HEK293T (cell line): ENCODE measurements at regions not wholly inside any gene's neighbourhood (a gene's known extent, or its start where the extent isn't known, plus 50 kb on each side); places are given as distances from the start of the nearest gene placed in this dataset.

Experiments
- CTCF ChIA-PET: fragments of 350-600 bp; formaldehyde crosslinking; extraction: SDS; loops from one replicate; lab custom pipeline; 2021; ENCODE audit warnings: antibody characterized with exemption, inconsistent platforms; lab: Yijun Ruan, JAX
- POLR2A ChIA-PET: fragments of 350-600 bp; formaldehyde crosslinking; extraction: SDS; loops from one replicate; lab custom pipeline; 2020; ENCODE audit warnings: antibody characterized with exemption, inconsistent platforms; lab: Yijun Ruan, JAX
- DNase-seq: peaks from one replicate; pipeline ENCODE4 v3.0.0; 2012; ENCODE audit warnings: mixed read lengths; ENCODE audit errors: extremely low spot score
- ARNT ChIP-seq: fragments of 450-650 bp; IDR thresholded peaks from 2 replicates; pipeline ENCODE4 v1.6.1; 2017; ENCODE audit warnings: mild to moderate bottlenecking
- BHLHE40 ChIP-seq: fragments of 450-650 bp; IDR thresholded peaks from 2 replicates; pipeline ENCODE4 v1.6.1; 2016; ENCODE audit warnings: mild to moderate bottlenecking, moderate library complexity, borderline replicate concordance
- CTBP1 ChIP-seq: fragments of 450-650 bp; IDR thresholded peaks from 2 replicates; pipeline ENCODE4 v1.6.1; 2016; ENCODE audit warnings: borderline replicate concordance
- ELF4 ChIP-seq: fragments of 450-650 bp; IDR thresholded peaks from 2 replicates; pipeline ENCODE4 v1.6.1; 2017; ENCODE audit warnings: antibody characterized with exemption
- FOXA1 ChIP-seq: fragments of 450-650 bp; IDR thresholded peaks from 2 replicates; pipeline ENCODE4 v1.6.1; 2016; ENCODE audit warnings: mild to moderate bottlenecking
- FOXK2 ChIP-seq: fragments of 450-650 bp; IDR thresholded peaks from 2 replicates; pipeline ENCODE4 v1.6.1; 2016; ENCODE audit warnings: mild to moderate bottlenecking
- FOXM1 ChIP-seq: fragments of 450-650 bp; IDR thresholded peaks from 2 replicates; pipeline ENCODE4 v1.6.1; 2017; ENCODE audit warnings: mild to moderate bottlenecking, borderline replicate concordance
- HDGF ChIP-seq: fragments of 450-650 bp; IDR thresholded peaks from 2 replicates; pipeline ENCODE4 v1.6.1; 2017; ENCODE audit warnings: antibody characterized with exemption, borderline replicate concordance
- L3MBTL2 ChIP-seq: fragments of 450-650 bp; conservative IDR thresholded peaks from 2 replicates; pipeline ENCODE4 v1.6.1; 2016; ENCODE audit warnings: mild to moderate bottlenecking
- LEF1 ChIP-seq: fragments of 450-650 bp; IDR thresholded peaks from 2 replicates; pipeline ENCODE4 v1.6.1; 2017; ENCODE audit warnings: mild to moderate bottlenecking, borderline replicate concordance
- NFRKB ChIP-seq: fragments of 450-650 bp; IDR thresholded peaks from 2 replicates; pipeline ENCODE4 v1.6.1; 2016; ENCODE audit warnings: mild to moderate bottlenecking, moderate library complexity
- PKNOX1 ChIP-seq: fragments of 450-650 bp; IDR thresholded peaks from 2 replicates; pipeline ENCODE4 v1.6.1; 2016
- SP1 ChIP-seq: fragments of 450-650 bp; IDR thresholded peaks from 2 replicates; pipeline ENCODE4 v1.6.1; 2017
- SUZ12 ChIP-seq: fragments of 450-650 bp; IDR thresholded peaks from 2 replicates; pipeline ENCODE4 v1.6.1; 2016; ENCODE audit warnings: mild to moderate bottlenecking
- TARDBP ChIP-seq: fragments of 450-650 bp; IDR thresholded peaks from 2 replicates; pipeline ENCODE4 v1.6.1; 2016
- ZNF384 ChIP-seq: fragments of 450-650 bp; IDR thresholded peaks from 2 replicates; pipeline ENCODE4 v1.6.1; 2016

GRCh38 chr6:54695815-54696214 lies 150.8 kb upstream of the FAM83B start:
- POLR2A ChIA-PET: no interaction called here
- no peak for DNase-seq
- CTCF ChIA-PET: interaction anchor here (0.6 kb wide), 1 partner anchor 757 kb away, joined by 3 read pairs; no protein-coding TSS in a partner anchor
- TF ChIP-seq HDGF (no peak), ZNF384 (no peak)

- no peak for DNase-seq
- TF ChIP-seq HDGF (no peak), SUZ12 (no peak), ARNT (no peak), FOXA1 (no peak), SP1 (no peak)
Observed at GRCh38 chr6:54697424-54697823, 149.1 kb upstream of the FAM83B start.

GRCh38 chr6:54698974-54699373 lies 147.6 kb upstream of the FAM83B start:
- TF ChIP-seq ELF4 (no peak), BHLHE40 (no peak), ZNF384 (no peak), HDGF (no peak), FOXA1 (no peak), FOXK2 (no peak), TARDBP (no peak), L3MBTL2 (no peak), SP1 (no peak)
- POLR2A ChIA-PET: no interaction called here
- CTCF ChIA-PET: no interaction called here
- DNase-seq: no peak

More at GRCh38 chr6:54697424-54697823, 149.1 kb upstream of the FAM83B start:
- CTCF ChIA-PET: interaction anchor here (1.9 kb wide), 1 partner anchor 21 kb away, joined by 8 read pairs; no protein-coding TSS in a partner anchor
- POLR2A ChIA-PET: no interaction called here

GRCh38 chr6:54700158-54700557 lies 146.4 kb upstream of the FAM83B start:
- TF ChIP-seq SUZ12 (no peak), PKNOX1 (no peak), SP1 (no peak), TARDBP (no peak), L3MBTL2 (no peak), NFRKB (no peak), ZNF384 (no peak), FOXA1 (no peak), HDGF (no peak), BHLHE40 (no peak), LEF1 (no peak), FOXK2 (no peak), FOXM1 (no peak), CTBP1 (no peak), ARNT (no peak)
- DNase-seq: no peak
- POLR2A ChIA-PET: no interaction called here
- CTCF ChIA-PET: interaction anchor here (0.9 to 1.7 kb wide), 2 partner anchors 18 to 19 kb away, joined by 3 to 4 read pairs; no protein-coding TSS in a partner anchor

GRCh38 chr6:54702772-54703171 lies 143.8 kb upstream of the FAM83B start:
- TF ChIP-seq L3MBTL2: no peak
- no peak for TF ChIP-seq LEF1
- TF ChIP-seq HDGF: no peak
- TF ChIP-seq CTBP1: no peak
- no peak for TF ChIP-seq ARNT
- no peak for TF ChIP-seq FOXA1
- TF ChIP-seq TARDBP: no peak
- TF ChIP-seq NFRKB: no peak
- TF ChIP-seq FOXK2: no peak
- no peak for TF ChIP-seq FOXM1
- TF ChIP-seq ZNF384: no peak
- no peak for TF ChIP-seq BHLHE40
- no peak for TF ChIP-seq SP1
- ChIA-PET CTCF (no interaction called here), POLR2A (no interaction called here)
- DNase-seq: no peak

- DNase-seq: no peak
- TF ChIP-seq PKNOX1 (no peak), FOXK2 (no peak), SUZ12 (no peak), SP1 (no peak), ELF4 (no peak), FOXA1 (no peak), NFRKB (no peak), HDGF (no peak), BHLHE40 (no peak), LEF1 (no peak), L3MBTL2 (no peak), TARDBP (no peak), FOXM1 (no peak), ARNT (no peak), CTBP1 (no peak), ZNF384 (no peak)
- ChIA-PET POLR2A (no interaction called here), CTCF (interaction anchor here (2.4 kb wide), 1 partner anchor 12 kb away, joined by 11 read pairs; no protein-coding TSS in a partner anchor)
Observed at GRCh38 chr6:54706391-54706790, 140.2 kb upstream of the FAM83B start.

GRCh38 chr6:54706844-54707605 lies 139.5 kb upstream of the FAM83B start:
- DNase-seq: no peak
- ChIA-PET POLR2A (no interaction called here), CTCF (interaction anchor here (0.6 to 2.5 kb wide), 3 partner anchors 11 to 287 kb away, joined by 3 to 14 read pairs (median 11); no protein-coding TSS in a partner anchor)
- TF ChIP-seq SP1: no peak
- TF ChIP-seq LEF1: no peak
- TF ChIP-seq TARDBP: no peak
- TF ChIP-seq ZNF384: no peak
- TF ChIP-seq FOXM1: no peak
- TF ChIP-seq BHLHE40: no peak
- no peak for TF ChIP-seq ELF4
- no peak for TF ChIP-seq SUZ12
- TF ChIP-seq ARNT: no peak
- TF ChIP-seq HDGF: no peak
